Neuronal stem cell (in vitro differentiated cells): ENCODE measurements at regions not wholly inside any gene's neighbourhood (a gene's known extent, or its start where the extent isn't known, plus 50 kb on each side); places are given as distances from the start of the nearest gene placed in this dataset.

Source experiments
- DNase-seq: peaks from one replicate; pipeline ENCODE4 v3.0.0-alpha.2; 2013; ENCODE audit warnings: low spot score
- H2AFZ ChIP-seq: one replicate; pipeline ENCODE4 v1.6.1; 2013; ENCODE audit warnings: mild to moderate bottlenecking, low read length, inconsistent platforms
- H2AK5ac ChIP-seq: 2 replicates; pipeline ENCODE4 v1.6.1; 2013; ENCODE audit warnings: low read depth, mild to moderate bottlenecking, inconsistent platforms, low read length, moderate library complexity, mixed read lengths
- H2BK120ac ChIP-seq: 2 replicates; pipeline ENCODE4 v1.6.1; 2013; ENCODE audit warnings: low read depth, mild to moderate bottlenecking, inconsistent platforms, low read length, moderate library complexity, mixed read lengths
- H2BK12ac ChIP-seq: one replicate; pipeline ENCODE4 v1.6.1; 2013; ENCODE audit warnings: low read length, inconsistent platforms
- H2BK15ac ChIP-seq: 2 replicates; pipeline ENCODE4 v1.6.1; 2013; ENCODE audit warnings: mild to moderate bottlenecking, low read length, inconsistent platforms, mixed read lengths
- H2BK5ac ChIP-seq: one replicate; pipeline ENCODE4 v1.6.1; 2013; ENCODE audit warnings: inconsistent platforms, mild to moderate bottlenecking, low read length, moderate library complexity
- H3K14ac ChIP-seq: one replicate; pipeline ENCODE4 v1.6.1; 2013; ENCODE audit warnings: low read length, inconsistent platforms
- H3K18ac ChIP-seq: 2 replicates; pipeline ENCODE4 v1.6.1; 2013; ENCODE audit warnings: low read length, inconsistent platforms
- H3K23ac ChIP-seq: 2 replicates; pipeline ENCODE4 v1.6.1; 2013; ENCODE audit warnings: low read depth, mild to moderate bottlenecking, mixed read lengths, low read length, inconsistent platforms; ENCODE audit not compliant: poor library complexity
- H3K27ac ChIP-seq: replicated peaks from 3 replicates; pipeline ENCODE4 v1.5.1; 2013; ENCODE audit warnings: low read length, inconsistent platforms
- H3K27me3 ChIP-seq, 3 experiments: 2 replicates each; pipeline ENCODE4 v1.6.1; 2013; ENCODE audit warnings: low read length in 3 of 3, mild to moderate bottlenecking in 2 of 3, inconsistent platforms in 1 of 3, low read depth in 1 of 3, mixed read lengths in 1 of 3, moderate library complexity in 1 of 3; ENCODE audit not compliant: control insufficient read depth in 3 of 3, insufficient read depth in 3 of 3
- H3K36me3 ChIP-seq, 2 donors: replicated peaks in 1 of 2; 2 replicates each; pipeline ENCODE4 v1.6.1; 2013; ENCODE audit warnings: low read length in 2 of 2; ENCODE audit not compliant: control insufficient read depth in 2 of 2, insufficient read depth in 2 of 2
- H3K4ac ChIP-seq: 2 replicates; pipeline ENCODE4 v1.6.1; 2013; ENCODE audit warnings: inconsistent platforms, mild to moderate bottlenecking, low read length, moderate library complexity
- H3K4me1 ChIP-seq, 2 donors: 1 replicate in 1 of 2; 2 replicates in 1 of 2; pipeline ENCODE4 v1.6.1; 2013; ENCODE audit warnings: low read length in 2 of 2, low read depth in 1 of 2; ENCODE audit not compliant: control insufficient read depth in 2 of 2, insufficient read depth in 1 of 2
- H3K4me2 ChIP-seq: one replicate; pipeline ENCODE4 v1.6.1; 2013; ENCODE audit warnings: mild to moderate bottlenecking, low read length, inconsistent platforms; ENCODE audit not compliant: insufficient read depth, poor library complexity, severe bottlenecking
- H3K4me3 ChIP-seq, 2 donors: 2 replicates each; pipeline ENCODE4 v1.5.1; 2013; ENCODE audit warnings: low read length in 2 of 2, mild to moderate bottlenecking in 2 of 2, inconsistent platforms in 1 of 2, moderate library complexity in 1 of 2
- H3K79me1 ChIP-seq: one replicate; pipeline ENCODE4 v1.6.1; 2013; ENCODE audit warnings: low read depth, mild to moderate bottlenecking, inconsistent platforms, low read length, moderate library complexity
- H3K9ac ChIP-seq: one replicate; pipeline ENCODE4 v1.6.1; 2013; ENCODE audit warnings: mild to moderate bottlenecking, low read depth, low read length, inconsistent platforms; ENCODE audit not compliant: poor library complexity
- H3K9me3 ChIP-seq, 2 donors: replicated peaks in 1 of 2; 2 replicates each; pipeline versions ENCODE3 to v1.6.1; 2013; ENCODE audit warnings: low read length in 2 of 2, mild to moderate bottlenecking in 2 of 2, inconsistent platforms in 1 of 2, low read depth in 1 of 2, mixed read lengths in 1 of 2, moderate library complexity in 1 of 2; ENCODE audit not compliant: control insufficient read depth in 2 of 2, insufficient read depth in 1 of 2
- H4K8ac ChIP-seq: one replicate; pipeline ENCODE4 v1.6.1; 2013; ENCODE audit warnings: low read depth, mild to moderate bottlenecking, inconsistent platforms, low read length, moderate library complexity
- H4K91ac ChIP-seq: one replicate; pipeline ENCODE4 v1.6.1; 2013; ENCODE audit warnings: low read length, low read depth, mild to moderate bottlenecking, inconsistent platforms; ENCODE audit not compliant: poor library complexity
- WGBS, 2 donors: extraction: QIAGEN DNeasy Blood & Tissue Kit; methylation state at CpG; one replicate each; pipeline ENCODE4 v1.1.7; 2013; ENCODE audit warnings: missing lambda C conversion rate in 2 of 2, mixed read lengths in 1 of 2; ENCODE audit not compliant: insufficient read length in 2 of 2, insufficient replicate concordance in 1 of 2; ENCODE audit errors: extremely low coverage in 2 of 2; 5-methylcytosine and 5-hydroxymethylcytosine counted together

DNA sequence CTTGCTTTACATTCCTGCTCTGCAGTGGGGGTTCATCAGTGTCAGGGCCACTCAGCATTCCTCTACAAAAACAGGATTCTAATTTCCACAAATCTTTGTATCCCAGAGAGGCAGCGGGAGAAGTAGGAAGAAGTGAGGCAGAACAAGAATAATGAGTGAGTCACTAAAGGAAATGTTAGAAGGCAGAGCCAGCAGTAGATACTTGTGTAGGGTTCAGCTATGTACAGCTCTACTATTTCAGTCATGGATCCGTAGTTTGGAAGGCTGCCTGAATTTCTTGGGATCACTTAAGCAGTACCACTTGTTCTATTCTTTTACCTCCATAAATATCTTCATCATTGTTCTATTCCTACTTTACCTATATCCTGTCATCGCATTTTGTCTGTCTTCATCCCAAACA is 246.3 kb upstream of the TLE4 start:
- no peak overlapping the region for H3K4me3 ChIP-seq
- H2BK120ac ChIP-seq: no peak overlapping the region
- H3K18ac ChIP-seq: no peak overlapping the region
- no peaks in the 10 kb centered on the region for H3K36me3 ChIP-seq
- no peak overlapping the region for H3K14ac ChIP-seq
- no peak overlapping the region for H2BK12ac ChIP-seq
- no peaks in the 10 kb centered on the region for H3K79me1 ChIP-seq
- no peak overlapping the region for H3K4ac ChIP-seq
- H3K9me3 ChIP-seq: no peaks in the 10 kb centered on the region
- H3K27ac ChIP-seq: no peak overlapping the region
- H3K27me3 ChIP-seq: no peaks in the 10 kb centered on the region
- H4K91ac ChIP-seq: no peak overlapping the region
- DNase-seq: no peak
- H3K9ac ChIP-seq: no peak overlapping the region
- no peak overlapping the region for H2BK5ac ChIP-seq
- H2AK5ac ChIP-seq: no peak overlapping the region
- H3K4me2 ChIP-seq: no peak overlapping the region
- H3K23ac ChIP-seq: no peak overlapping the region
- no peak overlapping the region for H4K8ac ChIP-seq
- no peak overlapping the region for H2AFZ ChIP-seq
- no peak overlapping the region for H2BK15ac ChIP-seq
- H3K4me1 ChIP-seq: no peaks in the 10 kb centered on the region
- WGBS, 2 donors: no CpG with 5 or more reads among the region's 3 CpGs

DNA sequence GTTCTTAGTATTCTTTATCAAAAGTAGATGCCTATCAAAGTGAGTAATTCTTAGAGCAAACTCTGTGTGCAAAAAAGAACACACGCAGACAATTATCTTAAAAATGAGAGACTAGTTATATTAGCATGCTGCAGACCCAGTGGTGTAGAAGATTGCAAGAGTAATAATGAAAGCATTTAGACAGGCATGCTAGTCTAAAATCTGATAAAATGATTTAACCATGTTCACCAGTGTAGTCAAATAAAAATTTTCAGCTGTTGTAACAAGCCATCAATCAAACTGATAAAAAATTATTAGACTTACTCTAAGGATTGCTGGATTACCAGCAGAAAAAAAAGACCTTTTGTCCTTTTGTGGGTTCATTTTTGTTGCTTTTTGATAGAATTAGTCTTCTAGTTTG is 241.9 kb upstream of the TLE4 start:
- no peak overlapping the region for H2BK15ac ChIP-seq
- no peaks in the 10 kb centered on the region for H3K27me3 ChIP-seq
- H3K79me1 ChIP-seq: no peaks in the 10 kb centered on the region
- H3K27ac ChIP-seq: no peak overlapping the region
- no peak overlapping the region for H2BK12ac ChIP-seq
- H4K8ac ChIP-seq: no peak overlapping the region
- no peak overlapping the region for H2AK5ac ChIP-seq
- H3K18ac ChIP-seq: no peak overlapping the region
- no peak overlapping the region for H3K23ac ChIP-seq
- no peak for DNase-seq
- H3K9me3 ChIP-seq: no peaks in the 10 kb centered on the region
- H2AFZ ChIP-seq: no peak overlapping the region
- no peak overlapping the region for H4K91ac ChIP-seq
- no peak overlapping the region for H3K9ac ChIP-seq
- H3K4me1 ChIP-seq: peaks cover 0 to 3% of the 10 kb centered on the region in 2 donors
- no peak overlapping the region for H3K4me3 ChIP-seq
- H3K4ac ChIP-seq: no peak overlapping the region
- H2BK5ac ChIP-seq: no peak overlapping the region
- WGBS, 2 donors: no CpG with 5 or more reads among the region's 1 CpG
- no peak overlapping the region for H2BK120ac ChIP-seq
- no peak overlapping the region for H3K14ac ChIP-seq
- H3K4me2 ChIP-seq: no peak overlapping the region
- no peaks in the 10 kb centered on the region for H3K36me3 ChIP-seq

DNA sequence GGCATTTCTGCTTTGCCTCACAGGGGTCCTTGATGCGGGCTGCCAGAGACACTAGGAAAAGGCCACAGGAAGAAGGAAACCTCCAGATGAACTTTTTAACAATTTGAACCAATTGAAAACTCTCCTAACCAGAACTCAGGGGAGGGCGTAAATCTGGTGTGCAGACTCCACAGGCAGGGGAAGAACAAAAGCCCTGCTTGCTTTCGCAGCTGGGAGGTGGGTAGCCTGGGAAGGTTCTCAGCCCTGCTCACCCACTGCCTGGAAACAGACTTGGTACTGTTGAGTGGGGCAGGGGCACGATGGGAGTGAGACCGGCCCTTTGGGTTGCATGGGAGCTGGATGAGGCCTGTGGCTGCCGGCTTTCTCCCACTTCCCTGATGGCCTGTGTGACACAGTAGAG is 237.8 kb upstream of the TLE4 start:
- no peak overlapping the region for H4K8ac ChIP-seq
- peak overlapping the region; percentile 50 for H3K18ac ChIP-seq
- H3K4me1 ChIP-seq: peaks cover 0 to 3% of the 10 kb centered on the region in 2 donors
- H3K4ac ChIP-seq: no peak overlapping the region
- no peaks in the 10 kb centered on the region for H3K36me3 ChIP-seq
- H3K27ac ChIP-seq: no peak overlapping the region
- H3K27me3 ChIP-seq: no peaks in the 10 kb centered on the region
- H3K23ac ChIP-seq: no peak overlapping the region
- no peak overlapping the region for H2BK5ac ChIP-seq
- H3K4me2 ChIP-seq: no peak overlapping the region
- H2BK12ac ChIP-seq: no peak overlapping the region
- no CpG with 5 or more reads among the region's 6 CpGs for WGBS, 2 donors
- H3K79me1 ChIP-seq: no peaks in the 10 kb centered on the region
- no peak overlapping the region for H2AFZ ChIP-seq
- H2AK5ac ChIP-seq: no peak overlapping the region
- peaks cover 0 to 12% of the 10 kb centered on the region in 2 donors for H3K9me3 ChIP-seq
- no peak overlapping the region for H3K9ac ChIP-seq
- no peak overlapping the region for H2BK15ac ChIP-seq
- no peak for DNase-seq
- H2BK120ac ChIP-seq: no peak overlapping the region
- H3K14ac ChIP-seq: no peak overlapping the region
- H4K91ac ChIP-seq: peak overlapping the region; percentile 33
- H3K4me3 ChIP-seq: no peak overlapping the region

DNA sequence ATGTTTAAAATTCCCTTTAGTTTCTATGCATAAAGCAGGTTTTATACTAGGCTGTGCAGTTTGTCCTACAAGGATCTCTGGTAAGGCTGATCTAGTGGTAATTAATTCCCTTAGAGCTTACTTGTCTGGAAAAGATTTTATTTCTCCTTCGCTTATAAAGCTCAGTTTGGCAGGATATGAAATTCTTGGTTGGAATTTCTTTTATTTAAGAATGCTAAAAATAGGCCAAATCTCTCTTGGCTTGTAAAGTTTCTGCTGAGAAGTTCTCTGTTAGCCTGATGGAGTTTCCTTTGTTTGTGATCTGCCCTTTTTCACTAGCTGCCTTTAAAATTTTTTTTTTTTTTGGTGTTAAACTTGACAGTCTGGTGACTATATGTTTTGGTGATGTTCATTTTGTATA is 237.1 kb upstream of the TLE4 start:
- H2AK5ac ChIP-seq: no peak overlapping the region
- no peak overlapping the region for H4K91ac ChIP-seq
- no peak overlapping the region for H3K4me3 ChIP-seq
- no peak overlapping the region for H3K4me2 ChIP-seq
- peaks cover 0 to 3% of the 10 kb centered on the region in 2 donors for H3K4me1 ChIP-seq
- no peak overlapping the region for H3K27ac ChIP-seq
- no peak overlapping the region for H2AFZ ChIP-seq
- H3K36me3 ChIP-seq: no peaks in the 10 kb centered on the region
- H3K9me3 ChIP-seq: peaks cover 0 to 12% of the 10 kb centered on the region in 2 donors
- H3K9ac ChIP-seq: no peak overlapping the region
- H3K79me1 ChIP-seq: no peaks in the 10 kb centered on the region
- H3K18ac ChIP-seq: no peak overlapping the region
- no peak overlapping the region for H2BK120ac ChIP-seq
- no CpG with 5 or more reads among the region's 1 CpG for WGBS, 2 donors
- H3K14ac ChIP-seq: no peak overlapping the region
- H2BK12ac ChIP-seq: no peak overlapping the region
- no peak for DNase-seq
- H2BK5ac ChIP-seq: no peak overlapping the region
- no peak overlapping the region for H2BK15ac ChIP-seq
- H3K23ac ChIP-seq: no peak overlapping the region
- H3K27me3 ChIP-seq: no peaks in the 10 kb centered on the region
- H3K4ac ChIP-seq: no peak overlapping the region
- no peak overlapping the region for H4K8ac ChIP-seq
